DMS 273 treated with DMSO at 0.1 percent for 48 hours (cell line): ENCODE measurements at regions not wholly inside any gene's neighbourhood (a gene's known extent, or its start where the extent isn't known, plus 50 kb on each side); places are given as distances from the start of the nearest gene placed in this dataset.
"Not testable (repeated sequence)": the region's sequence is repeated elsewhere in the genome, so short reads cannot be mapped to it uniquely, and the experiment has no call there.

ENCODE experiments used
- DNase-seq: peaks from one replicate; lab custom pipeline; 2025; lab: John Stamatoyannopoulos, UW

DNA sequence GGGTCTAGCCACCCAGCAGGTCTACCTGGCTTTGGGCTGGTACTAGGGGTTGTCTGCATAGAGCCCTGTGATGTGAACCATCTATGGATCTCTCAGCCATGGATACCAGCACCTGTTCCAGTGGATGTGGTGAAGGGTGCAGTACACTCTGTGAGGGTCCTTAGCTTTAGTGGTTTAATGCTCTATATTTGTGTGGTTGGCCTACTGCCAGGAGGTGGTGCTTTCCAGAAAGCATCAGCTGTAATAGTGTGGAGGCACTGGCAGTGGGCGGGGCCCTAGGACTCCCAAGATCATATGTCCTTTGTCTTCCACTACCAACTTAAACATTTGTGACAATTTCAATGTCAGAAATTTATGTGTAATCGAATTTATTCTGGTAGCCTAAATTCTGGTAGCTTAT lies 1065.1 kb downstream of the RPIA start:
- DNase-seq: not testable (repeated sequence)

GRCh38 chr2:89758332-89759026 lies 1067.0 kb downstream of the RPIA start:
- not testable (repeated sequence) for DNase-seq

DNA sequence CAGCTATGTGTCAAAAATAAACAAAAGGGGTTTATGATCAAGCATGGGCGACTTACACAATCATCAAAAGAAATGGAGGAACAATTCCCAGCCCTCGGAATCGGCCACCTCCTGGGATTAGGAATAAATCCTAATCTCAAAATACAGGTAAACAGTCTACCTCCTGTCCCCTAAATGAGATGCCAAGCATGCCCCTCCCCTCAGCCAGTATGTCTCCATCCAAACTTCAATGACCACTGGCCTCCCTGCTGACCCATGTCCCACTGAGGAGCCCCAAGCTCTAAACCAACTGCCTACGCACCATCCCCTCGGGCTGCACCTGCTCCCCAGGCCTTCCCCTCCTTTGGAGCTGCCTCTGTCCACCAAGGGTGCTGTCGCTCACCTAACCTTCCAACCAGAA lies 1069.3 kb downstream of the RPIA start:
- not testable (repeated sequence) for DNase-seq

- not testable (repeated sequence) for DNase-seq
Measured at GRCh38 chr2:89761171-89761570, 1069.7 kb downstream of the RPIA start.

DNA sequence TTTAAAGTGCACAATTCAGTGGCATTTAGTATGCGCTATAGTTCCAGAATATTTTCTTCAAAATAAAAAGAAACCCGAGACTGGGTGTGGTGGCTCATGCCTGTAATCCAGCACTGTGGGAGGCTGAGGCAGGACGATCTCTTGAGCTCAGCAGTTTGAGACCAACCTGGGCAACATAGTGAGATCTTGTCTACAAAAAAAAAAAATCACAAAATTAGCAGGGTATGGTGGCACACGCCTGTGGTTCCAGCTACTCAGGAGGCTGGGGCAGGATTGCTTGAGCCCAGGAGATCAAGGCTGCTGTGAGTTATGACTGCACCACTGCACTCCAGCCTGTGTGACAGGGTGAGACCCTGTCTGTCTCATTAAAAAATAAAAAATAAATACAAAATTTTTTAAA lies 1070.4 kb downstream of the RPIA start:
- not testable (repeated sequence) for DNase-seq

DNA sequence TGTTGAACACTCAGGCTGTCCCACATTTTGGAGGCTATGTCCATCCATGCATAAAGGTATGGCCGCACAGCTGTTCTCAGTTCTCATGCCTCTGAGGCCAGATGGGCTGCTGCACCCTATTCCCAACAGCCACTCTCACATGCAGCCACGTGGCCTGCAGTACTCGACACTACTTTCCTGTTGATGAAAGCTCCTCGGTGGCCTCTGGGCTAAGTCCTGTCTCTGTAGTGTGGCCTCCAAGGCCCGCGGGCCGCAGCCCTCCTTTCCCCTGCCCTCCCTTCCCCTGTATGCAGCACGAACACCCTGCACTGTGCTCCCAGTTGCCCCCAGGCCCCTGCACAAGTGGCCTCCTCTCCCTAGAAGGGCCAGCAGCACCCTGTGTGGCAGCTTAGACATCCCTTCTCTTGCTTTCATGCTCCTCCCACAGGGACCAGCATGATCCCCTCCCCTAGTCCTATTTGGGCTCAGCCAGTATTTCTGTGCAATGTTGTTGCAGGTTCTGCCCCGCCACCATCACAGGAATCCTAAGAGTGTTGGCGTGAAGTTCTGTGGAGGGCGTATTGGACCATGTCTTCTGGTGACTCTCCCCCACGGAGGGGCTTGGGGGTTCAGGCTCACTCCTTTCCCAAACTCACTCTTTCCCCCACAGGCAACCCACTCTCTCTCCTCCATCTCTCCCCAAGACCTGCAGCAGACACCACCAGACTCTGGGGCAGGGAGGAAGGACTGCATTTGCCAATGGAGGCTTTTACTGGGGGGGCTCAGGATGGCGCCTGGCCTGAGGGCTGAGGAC lies 1071.2 kb downstream of the RPIA start:
- DNase-seq: not testable (repeated sequence)

GRCh38 chr2:89763254-89763580 lies 1071.7 kb downstream of the RPIA start:
- no peak for DNase-seq

GRCh38 chr2:89763581-89764485 lies 1072.4 kb downstream of the RPIA start:
- DNase-seq: no peak

DNA sequence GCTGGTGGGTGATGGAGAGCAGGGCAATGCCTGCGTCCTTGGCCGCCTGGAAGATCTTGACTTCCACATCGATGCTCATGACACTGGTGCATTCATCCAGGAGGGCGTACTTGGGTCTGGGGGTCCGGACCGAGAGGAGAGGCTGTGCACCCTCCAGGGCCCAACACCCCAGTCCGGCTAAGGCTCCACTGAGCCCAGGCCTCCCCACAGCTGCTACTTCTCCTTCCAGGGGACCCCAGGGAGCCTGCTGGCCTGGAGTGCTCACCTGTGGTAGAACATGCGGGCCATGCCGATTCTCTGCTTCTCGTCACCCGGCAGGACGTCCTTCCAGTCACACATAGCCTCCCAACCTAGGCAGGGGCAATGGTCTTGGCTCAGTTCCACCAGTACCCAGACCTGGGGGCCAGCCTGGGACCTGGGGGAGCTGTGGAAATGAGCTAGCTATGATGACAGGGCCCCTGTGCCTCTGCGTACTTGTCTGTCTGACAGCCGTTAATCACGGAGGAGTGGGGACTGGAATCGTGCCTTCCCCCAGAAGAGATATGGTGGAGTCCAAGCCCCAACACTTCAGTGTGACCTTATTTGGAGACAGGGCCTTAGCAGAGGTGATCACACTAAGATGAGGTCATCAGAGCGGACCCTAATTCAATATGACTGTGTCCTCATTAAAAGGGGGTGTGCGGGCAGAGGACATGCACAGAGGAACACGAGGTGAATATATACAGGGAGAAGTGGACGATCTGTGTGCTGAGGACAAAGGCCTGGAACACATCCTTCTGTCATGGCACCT lies 1073.3 kb downstream of the RPIA start:
- DNase-seq: not testable (repeated sequence)

GRCh38 chr2:89765361-89765718 lies 1073.9 kb downstream of the RPIA start:
- DNase-seq: not testable (repeated sequence)

DNA sequence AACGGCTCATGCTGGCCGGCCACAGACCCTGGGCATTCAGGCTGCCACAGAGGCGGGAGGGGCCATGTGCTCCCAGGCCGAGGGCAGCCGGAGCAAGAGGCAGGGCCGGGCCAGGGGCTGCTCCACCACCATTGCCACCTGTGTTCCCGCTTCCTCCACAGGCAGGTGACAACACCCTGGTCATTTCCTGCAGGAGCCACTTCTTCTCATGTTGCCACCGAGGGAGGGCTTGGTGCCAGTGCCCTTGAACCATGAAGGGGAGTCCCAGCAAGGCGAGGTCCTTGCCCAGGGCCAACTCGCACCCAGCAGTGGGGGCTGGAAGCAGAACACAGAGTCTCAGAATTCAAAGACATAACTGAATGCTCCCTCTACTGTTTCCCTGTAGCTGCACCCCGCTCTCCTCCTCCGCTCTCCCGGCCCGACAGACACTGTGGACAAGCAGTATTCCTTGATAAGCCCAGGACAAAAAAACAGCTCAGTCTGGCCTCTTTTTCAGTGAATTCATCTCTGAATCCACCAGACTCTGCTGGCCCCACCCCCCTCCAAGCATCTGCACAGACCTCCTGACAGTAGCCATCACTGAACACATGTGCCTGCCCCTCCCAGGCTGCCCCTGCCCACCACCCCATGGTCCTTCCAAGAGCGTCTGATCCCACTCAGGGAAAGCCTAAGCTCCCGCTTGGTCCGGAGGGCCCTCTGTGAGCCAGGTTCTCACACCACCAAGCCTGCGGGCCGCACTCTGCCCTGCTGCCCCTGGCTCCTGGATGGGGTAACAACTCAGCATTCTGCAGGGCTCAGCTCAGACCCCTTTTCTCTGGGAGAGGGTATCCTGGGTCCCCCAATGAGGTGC lies 1074.9 kb downstream of the RPIA start:
- DNase-seq: not testable (repeated sequence)

- not testable (repeated sequence) for DNase-seq
Measured at GRCh38 chr2:89767058-89767457, 1075.6 kb downstream of the RPIA start.

- no peak for DNase-seq
Measured at GRCh38 chr2:89767572-89768435, 1076.3 kb downstream of the RPIA start.

DNA sequence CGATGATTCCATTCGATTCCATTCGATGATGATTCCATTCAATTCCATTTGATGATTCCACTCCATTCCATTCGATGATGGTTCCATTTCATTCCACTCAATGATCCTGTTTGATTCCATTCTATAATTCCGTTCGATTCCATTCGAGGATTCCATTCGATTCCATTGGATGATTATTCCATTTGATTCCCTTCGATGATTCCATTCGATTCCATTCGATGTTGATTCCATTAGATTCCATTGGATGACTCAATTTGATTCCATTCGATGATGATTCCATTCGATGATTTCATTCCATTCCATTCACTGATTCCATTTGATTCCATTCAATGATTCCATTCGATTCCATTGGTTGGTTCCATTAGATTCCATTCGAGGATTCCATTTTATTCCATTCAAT lies 1084.4 kb downstream of the RPIA start:
- DNase-seq: no peak

DNA sequence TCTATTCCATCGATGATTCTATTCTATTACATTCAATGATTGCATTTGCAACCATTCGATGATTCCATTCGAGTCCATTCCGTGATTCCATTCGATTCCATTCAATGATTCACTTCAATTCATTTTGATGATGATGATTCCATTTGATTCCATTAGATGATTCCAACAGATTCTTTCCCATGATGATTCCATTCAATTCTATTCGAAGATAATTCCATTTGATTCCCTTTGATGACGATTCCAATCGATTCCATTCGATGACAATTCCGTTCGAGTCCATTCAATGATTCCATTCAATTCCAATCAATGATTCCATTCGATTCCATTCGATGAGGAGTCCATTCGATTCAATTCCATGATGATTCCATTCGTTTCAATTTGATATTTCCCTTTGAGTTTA lies 1088.8 kb downstream of the RPIA start:
- no peak for DNase-seq

DNA sequence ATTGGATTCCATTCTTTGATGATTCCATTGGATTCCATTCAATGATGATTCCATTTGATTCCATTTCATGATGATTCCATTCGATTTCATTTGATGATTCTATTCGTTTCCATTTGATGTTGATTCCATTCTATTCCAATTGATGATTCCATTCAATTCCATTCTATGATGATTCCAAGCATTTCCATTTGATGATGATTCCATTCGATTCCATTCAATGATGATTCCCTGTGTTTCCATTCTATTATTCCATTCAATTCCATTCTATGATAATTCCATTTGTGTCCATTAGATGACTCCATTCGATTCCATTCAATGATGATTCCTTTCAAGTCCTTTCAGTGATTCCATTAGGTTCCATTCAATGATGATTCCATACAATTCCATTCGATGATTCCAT lies 1090.5 kb downstream of the RPIA start:
- no peak for DNase-seq

DNA sequence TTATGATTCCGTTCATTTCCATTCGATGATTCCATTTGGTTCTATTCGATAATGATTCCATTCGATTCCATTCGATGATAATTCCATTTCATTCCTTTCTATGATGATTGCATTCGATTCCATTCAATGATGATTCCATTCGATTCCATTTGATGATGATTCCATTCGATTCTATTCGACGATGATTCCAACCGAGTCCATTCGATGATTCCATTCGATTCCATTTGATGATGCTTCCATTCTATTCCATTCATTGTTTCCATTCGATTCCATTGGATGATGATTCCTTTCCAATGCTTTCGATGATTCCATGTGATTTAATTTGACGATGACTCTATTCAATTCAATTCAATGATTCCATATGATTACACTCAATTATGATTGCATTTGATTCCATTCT lies 1093.5 kb downstream of the RPIA start:
- DNase-seq: no peak

DNA sequence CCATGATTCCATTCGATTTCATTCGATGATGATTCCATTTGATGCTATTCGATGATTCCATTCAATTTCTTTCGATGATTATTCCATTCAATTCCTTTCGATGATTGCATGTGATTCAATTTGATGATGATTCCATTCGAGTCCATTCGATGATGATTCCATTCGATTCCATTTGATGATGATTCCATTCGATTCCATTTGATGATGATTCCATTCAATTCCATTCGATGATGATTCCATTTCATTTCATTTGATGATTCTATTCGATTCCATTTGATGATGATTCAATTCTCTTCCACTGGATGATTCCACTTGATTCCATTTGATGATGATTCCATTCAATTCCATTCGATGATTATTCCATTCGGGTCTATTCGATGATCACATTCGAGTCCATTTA lies 1094.1 kb downstream of the RPIA start:
- not testable (repeated sequence) for DNase-seq

DNA sequence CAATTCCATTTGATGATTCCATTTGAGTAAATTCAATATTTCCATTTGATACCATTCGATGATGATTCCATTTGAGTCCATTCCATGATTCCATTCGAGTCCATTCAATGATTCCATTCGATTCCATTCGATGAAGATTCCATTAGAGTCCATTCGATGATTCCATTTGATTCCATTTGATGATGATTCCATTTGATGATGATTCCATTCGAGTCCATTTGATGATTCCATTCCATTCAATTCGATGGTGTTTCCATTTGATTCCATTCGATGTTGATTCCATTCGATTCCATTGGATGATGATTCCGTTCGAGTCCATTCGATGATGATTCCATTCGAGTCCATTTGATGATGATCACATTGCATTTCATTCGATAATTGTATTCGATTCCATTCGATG lies 1095.2 kb downstream of the RPIA start:
- DNase-seq: not testable (repeated sequence)

DNA sequence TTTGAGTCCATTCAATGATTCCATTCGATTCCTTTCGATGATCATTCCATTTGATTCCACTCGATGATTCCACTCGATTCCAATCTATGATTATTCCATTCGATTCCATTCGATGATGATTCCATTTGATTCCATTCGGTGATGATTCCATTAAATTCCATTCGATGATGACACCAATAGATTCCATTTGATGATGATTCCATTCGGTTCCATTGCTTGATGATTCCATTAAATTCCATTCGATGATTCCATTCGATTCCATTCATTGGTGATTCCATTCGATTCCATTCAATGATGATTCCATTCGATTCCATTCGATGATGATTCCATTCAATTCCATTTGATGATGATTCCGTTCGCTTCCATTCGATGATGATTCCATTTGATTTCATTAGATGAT lies 1104.1 kb downstream of the RPIA start:
- not testable (repeated sequence) for DNase-seq
